ENCODE measurements at regions not wholly inside any gene's neighbourhood (a gene's known extent, or its start where the extent isn't known, plus 50 kb on each side); places are given as distances from the start of the nearest gene placed in this dataset.

DNA sequence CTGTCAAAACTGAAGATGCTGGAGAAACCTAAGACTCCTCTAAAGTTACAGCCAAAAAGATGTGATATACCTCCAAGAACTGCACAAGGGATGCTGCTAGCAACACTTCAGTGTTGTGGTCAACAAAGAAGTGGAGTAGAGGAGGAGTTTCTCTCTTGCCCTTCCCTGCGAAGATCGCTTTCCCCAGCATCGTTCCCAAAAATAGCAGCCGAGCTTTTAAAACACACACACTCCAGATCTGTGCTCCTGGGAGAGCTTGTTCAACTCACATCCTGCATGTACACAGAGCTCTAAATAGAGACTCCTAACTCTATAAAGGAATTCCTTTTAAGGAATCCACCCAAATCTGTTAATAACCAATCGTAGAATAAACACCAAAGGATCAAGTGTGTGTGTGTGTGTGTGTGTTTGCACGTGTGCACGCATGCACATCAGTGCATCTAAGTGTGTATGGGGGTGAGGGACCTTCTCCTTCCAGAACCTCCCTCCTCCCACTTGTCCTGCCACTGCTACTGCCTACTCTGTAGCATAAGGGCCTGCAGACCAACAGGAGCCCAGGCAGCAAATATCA is 58.5 kb downstream of the PSMG1 start:
- DNase-seq (ENCODE audit: low read depth in 3 of 3), result no peak

DNA sequence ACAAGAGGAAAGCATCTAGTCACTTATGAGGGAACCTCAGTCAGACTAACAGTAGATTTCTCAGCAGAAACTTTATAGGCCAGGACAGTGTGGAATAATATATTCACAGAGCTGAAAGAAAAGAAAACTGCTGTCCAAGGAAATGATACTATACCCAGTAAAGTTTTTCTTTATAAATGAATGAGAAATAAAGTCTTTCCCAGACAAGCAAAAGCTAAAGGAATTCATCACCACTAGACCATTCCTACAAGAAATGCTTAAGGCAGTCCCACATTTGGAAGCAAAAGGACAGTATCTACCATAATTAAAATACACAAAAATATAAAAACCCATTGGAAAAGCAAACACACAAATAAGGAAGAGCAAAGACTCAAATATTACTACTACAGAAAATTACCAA is 59.9 kb downstream of the PSMG1 start:
- no peak for DNase-seq (ENCODE audit: low read depth in 3 of 3)

DNA sequence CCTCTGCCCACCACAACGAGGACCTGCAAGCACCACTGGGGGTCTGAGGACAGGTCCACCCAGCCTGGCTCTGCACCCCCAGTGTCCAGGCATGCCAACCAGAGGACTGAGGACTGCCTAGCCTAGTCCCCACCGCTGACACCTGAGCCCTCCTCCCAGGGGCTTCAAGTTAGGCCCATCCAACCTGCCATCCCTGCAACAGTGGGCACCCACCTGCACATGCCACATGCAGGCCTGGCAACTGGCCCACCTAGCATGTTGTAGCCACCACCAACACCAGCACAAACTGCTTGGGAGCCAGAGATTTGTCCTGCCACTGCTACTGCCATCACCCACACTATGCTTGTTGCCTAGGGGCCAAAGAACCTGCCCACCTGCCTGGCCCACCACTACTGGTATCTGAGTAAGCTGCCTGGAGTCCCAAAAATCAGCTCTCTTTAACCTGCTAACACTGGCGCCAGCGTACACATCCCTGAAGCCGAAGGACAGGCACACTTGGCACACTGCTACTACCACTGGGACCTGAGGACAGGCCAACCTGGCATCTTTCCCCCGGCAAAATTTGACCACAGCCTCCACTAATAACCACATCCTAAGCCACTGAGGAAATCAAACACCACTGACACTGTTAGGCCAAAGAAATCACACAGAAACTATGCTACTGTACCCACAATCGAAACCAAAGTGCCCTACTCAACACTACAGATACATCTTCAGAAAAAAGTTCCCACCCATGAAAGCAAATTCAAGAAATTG is 61.5 kb downstream of the PSMG1 start:
- DNase-seq (ENCODE audit: low read depth in 3 of 3), result no peak

DNA sequence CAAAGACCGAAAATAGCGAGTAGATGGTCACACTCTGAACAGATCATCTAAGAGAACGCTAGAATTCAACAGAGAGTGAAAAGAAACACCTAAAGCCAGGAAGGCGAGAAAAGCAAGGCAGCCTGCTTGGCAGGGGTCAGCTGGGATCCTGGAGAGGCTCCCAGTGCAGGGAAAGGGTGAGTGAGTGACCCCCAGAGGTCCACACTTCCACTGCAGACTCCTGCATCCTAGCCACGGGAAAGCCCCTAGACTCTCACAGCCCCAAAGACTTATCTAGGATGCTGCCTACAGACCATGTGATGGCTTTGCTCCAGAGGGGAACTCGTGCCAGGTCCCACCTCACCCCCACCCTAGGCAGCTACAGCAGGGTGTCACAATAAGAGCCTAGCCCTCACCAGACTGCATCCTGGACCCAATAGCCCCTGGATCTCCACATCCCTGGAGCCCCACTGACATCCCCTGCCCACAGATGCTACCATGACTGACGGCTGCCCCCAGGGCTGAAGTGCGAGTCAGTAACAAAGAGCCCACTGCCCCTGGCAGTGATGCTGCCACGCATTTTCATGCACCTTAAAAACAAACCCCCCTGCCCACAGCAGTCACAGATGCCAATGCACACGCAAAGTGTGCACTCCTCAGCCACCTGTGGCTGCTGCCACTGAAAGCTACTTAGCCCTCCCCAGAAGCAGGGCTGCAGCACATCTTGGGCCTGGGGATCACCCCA is 62.2 kb downstream of the PSMG1 start:
- no peak for DNase-seq (ENCODE audit: low read depth in 3 of 3)

DNA sequence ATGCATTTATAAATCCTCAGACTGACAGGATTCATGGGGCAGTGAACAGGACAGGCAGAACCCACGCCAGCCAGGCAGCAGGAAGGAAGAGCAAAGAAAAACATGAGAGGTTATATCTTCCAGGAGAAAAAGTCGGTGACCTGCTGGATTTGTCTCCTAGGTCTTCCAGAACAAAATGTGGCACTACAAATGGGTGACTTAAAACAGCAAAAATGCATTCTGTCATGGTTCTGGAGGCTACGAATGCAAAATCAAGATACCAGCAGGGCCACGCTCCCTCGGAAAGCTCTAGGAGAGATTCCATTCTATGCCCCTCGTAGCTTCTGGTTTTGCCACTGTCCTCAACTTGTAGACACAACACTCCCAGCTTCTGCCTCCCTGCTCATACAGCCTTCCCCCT is 63.4 kb downstream of the PSMG1 start:
- DNase-seq (ENCODE audit: low read depth in 3 of 3), result no peak

DNA sequence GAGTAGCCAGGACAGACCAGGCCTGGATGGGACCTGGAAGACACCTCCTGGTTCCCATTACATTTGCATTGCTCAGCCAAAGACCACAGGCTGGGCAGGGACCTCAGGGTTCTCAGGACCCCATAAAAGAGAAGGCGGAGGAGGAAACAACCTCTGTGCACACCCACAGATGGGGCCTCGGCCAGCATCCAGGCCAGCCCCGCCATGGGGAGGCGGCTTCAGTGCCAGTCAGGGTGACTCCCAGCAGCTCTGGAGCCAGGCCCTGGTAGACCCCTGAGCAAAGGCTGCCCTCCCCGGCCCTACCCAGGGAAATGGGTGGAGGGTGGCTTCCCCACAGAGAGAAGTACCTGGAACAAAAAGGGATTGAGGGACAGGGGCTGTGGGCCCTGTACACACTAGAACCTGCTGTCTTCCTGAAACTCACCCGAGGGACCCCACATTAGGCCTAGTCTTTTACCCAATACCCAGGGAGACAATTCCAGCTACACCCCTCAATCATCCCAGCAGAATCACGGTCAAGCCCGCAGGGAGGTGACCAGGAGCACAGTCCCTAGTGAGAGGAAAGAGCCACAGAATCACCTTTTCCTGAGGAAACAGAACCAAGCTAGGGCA is 64.5 kb downstream of the PSMG1 start:
- no peak for DNase-seq (ENCODE audit: low read depth in 3 of 3)

DNA sequence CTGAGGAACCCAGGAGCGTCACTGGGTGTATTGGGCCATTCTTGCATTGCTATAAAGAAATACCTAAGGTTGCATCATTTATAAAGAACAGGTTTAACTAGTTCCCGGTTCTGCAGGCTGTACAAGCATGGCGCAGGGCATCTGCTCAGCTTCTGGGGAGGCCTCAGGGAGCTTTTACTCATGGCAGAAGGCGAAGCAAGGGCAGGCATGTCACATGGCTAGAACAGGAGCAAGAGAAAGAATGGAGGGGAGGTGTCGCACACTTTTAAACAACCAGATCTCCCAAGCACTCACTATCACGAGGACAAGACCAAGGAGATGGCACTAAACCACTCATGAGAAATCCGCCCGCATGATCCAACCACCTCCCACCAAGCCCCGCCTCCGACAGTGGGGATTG is 65.2 kb downstream of the PSMG1 start:
- no peak for DNase-seq (ENCODE audit: low read depth in 3 of 3)

DNA sequence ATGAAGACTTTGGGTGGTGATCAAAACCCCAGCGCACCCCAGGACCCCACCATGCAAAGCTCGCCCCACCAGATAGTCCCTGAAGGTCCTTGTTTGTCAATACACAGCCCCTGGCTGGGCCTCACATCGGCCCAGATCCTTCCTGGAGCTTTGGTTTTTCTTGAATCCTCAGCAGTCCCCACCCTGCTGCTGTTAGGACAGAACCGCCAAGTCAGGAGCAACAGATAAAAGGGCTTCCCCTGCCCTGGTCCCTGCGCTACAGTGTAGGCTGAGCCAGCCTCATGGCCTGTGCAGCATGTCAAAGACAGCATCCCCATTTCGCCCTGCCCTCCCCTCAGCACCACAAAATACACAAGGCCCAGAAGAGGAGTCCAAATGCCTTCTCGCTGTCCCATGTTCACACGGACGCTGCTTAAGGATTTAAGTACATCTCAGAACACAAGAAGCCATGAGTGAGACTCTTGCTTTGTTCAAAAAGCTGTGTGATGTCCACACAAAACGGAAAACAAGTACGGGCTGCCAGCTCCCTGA is 65.7 kb downstream of the PSMG1 start:
- DNase-seq (ENCODE audit: low read depth in 3 of 3), result no peak

DNA sequence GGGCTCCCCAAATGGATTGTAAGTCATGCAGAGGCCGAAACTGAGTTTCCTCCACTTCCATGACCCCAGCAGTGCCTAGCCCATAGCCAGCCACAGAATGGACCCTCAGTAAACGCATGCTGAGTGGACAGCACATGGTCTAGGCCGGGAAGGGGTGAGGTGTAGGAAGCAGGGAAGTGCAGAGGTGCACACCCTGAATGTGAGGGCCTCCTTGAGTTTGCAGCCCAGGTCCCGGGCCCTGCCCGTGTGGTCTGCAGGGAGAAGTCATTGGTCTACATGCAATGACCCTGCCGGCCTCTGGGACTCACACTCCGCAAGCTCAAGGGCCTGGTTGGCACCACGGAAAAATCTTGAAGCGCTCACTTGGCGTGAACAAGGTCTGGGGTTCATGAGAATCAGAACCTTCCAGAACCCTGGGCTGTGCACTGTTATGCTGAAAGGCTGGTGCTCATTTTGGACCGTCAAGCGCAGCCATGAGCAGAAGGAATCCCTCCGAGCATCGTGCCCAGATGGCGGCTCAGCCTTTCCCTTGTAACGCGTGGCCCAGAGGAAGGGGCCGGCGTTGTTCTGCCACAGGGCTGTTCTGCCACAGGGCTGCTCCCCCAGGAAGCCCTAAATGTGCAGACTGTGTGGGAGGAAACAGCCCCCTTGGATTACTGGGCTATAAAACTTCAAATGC is 66.4 kb downstream of the PSMG1 start:
- no peak for DNase-seq (ENCODE audit: low read depth in 3 of 3)

DNA sequence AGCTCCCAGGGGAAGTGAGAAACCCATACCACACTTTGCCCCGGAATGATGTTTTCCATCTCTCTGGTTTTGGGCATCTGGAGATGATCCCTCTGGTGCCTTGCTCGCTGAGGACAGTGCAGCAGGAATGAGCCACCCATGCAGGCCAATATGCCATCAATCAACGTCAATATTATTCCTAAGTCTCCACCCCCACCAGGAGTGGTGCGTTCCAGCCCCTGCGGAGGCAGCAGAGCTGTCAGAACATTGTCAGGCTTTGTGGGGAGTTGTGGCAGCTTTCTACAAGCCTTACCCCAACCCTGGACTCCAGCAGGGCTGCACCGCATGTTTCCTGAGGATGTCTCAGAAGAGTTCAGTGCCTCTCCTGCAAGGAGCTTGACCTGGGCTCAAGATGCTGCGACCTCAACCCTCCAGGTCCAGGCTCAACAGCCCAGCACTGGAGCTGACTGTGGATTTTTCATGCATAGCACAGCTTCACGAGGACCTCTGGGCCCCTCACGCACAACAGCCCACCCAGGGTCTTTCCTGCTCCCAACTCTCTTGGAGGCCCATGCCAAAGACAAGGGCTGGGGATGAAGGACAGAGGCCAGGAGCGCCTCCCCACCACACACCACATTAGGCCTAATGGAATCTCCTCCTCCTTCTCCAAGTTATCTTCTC is 67.5 kb downstream of the PSMG1 start:
- no peak for DNase-seq (ENCODE audit: low read depth in 3 of 3)

DNA sequence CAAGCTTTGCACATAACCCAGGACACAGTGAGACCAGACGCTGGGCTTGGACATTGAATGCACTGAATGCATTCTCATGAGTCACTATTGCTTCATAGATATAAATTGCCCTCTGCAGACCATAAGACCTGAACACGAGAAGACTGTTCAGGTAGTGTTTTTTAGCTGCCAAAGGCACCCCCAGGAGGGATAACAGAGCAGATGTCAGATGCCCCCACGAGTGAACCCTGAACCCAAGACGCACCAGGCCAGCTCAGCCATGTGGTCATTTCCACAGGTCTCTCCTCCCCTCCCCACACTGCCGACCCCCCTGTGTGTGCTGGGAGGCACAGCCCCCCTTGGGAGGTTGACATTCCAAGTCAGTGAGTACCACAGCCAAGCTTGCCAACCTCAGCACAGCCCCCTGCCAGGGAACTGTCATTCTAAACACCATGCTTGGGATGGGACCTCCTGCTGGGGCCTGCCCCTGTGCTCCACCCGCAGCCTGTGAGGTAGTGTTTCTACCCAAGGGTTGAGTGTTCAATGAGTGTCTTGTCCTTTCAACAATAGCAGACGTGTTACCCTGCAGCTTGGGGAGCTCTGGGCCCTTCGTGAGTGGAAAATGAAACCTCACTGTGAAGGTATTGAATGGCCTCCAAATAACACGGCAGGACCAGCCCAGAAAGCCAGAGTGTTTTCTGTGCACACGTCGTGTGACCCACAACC is 68.2 kb downstream of the PSMG1 start:
- no peak for DNase-seq (ENCODE audit: low read depth in 3 of 3)

DNA sequence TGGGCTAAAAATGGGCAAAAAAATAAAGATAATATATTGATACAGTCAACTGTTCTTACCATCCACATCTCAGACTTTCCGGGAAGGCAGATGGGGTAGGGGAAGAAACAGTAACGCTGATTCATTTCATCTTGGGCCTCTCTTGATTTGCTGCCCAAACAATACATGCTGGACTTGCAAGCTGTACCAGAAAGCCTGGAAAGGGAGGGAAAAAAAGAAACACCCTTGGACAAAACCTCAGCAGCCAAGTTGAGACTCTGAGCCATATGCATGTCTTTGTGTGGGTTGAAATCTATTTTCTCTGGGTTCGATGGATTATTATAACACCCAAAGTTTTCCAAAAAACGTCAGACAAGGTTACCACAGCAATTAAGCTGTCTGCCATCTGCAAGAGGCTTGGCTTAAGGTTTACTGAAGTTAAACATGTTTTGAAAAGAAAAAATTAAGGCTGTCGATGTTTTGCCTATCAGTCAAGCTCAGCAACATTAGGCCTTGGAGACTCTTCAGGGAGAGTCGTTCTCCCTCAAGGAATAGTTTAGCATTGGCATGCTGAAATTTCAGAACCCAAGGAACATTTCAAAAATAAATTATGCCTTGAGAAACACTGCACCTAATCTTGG is 71.2 kb downstream of the PSMG1 start:
- DNase-seq (ENCODE audit: low read depth in 3 of 3), result no peak

DNA sequence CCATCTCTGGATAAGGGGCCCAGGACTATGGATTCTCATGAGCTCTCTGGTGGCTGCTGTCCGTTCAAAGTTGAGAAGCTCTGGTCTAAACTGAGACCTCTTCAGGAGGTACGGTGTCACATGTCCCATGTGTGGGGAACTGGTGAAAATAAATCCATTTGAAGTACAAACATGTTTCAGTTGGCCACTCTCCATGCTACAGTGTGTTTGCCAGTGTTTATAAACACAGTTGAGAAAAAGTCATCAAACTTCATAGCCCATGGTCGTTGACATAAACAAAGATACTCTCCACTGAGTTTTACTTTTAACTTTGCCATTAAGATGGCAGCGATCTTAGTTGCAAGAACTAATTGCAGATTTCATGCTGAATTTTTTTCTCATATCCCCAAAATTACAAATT is 72.8 kb downstream of the PSMG1 start:
- DNase-seq (ENCODE audit: low read depth in 3 of 3), result no peak

DNA sequence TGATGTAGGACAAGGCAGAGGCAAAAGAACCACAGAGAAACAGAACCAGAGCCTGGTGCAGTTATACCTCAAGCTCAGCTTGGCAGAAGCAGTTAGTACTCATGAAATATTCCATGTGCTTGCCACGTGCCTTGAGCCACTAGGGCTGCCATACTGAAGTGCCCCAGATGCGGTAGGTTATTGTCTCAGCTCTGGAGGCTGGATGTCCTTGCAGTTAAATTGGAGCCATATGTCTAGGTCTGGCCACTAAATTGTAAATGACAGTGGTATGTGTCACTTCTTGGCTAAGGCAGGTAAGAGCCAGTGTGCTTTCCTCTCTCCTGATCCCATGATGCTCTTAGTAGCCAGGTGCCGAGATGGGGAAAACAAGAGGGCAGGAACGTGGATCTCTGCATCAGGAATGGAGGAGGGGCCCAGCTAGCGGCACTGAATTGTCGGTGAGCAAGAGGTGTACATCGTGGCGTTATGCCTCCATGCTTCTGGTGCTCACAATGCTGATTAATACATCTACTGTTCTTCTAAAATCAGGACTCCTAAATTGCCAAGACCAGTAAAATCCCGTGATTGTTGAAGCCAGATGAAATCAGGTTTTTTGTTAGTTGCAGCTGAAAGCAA is 73.5 kb downstream of the PSMG1 start:
- DNase-seq (ENCODE audit: low read depth in 3 of 3), result no peak

DNA sequence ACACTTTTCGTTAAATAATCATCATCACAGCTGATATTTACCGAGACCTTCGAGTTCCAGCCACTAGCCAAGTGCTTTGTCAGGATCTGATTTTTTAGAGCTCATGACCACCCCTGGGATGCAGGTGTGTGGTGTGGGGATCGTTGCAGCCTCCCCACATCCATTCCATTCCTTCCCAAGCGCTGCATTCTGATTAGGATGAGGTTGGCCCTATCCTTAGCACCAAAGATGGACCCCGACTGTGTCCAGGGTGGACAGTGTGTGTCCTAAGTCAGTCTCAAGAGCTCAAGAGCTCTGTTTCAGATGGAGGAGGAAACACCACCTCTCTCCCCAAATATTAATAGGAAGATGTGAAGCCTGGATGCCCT is 74.1 kb downstream of the PSMG1 start:
- no peak for DNase-seq (ENCODE audit: low read depth in 3 of 3)

DNA sequence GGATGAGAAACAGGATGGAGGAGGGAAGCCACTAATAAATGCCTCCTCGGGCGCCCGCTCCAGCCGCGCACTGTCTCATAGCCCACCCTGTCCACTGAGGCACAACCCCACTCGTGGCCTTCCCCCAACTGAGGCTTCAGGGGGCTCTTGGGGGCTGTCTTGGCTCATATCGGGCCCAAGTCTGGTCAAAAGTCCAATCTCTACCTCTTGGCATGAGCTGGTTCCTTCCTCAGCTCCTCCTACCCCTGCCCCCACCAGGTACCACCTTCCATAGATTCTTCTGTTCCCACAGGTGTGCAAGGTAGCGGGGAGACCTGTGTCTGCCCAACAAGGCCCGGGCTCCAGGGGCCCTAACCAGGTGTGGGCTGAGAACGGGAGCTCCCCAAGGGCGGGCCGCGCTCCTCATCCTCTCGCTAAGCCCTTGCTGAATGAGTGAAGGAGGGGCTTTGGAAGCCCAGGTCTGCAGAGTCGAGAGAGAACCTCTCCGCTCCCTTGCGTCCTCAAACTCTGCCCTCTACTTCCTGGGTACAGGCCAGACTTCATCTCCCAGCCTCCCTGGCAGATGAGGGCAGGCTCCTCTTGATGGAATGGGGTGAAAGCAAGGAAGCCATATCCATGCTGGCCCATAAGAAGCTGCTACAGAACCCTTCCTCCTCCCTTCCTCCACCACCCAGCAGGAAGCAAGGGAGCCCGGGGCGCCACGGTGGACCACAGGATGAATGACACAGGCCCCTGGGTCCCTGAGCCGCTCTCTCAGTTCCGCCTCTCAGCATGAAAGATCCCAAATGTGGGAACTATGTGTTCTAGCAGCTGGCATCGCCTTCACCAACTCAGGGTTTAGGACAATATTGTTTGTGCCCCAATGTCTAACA is 74.7 kb downstream of the PSMG1 start:
- no peak for DNase-seq (ENCODE audit: low read depth in 3 of 3)

DNA sequence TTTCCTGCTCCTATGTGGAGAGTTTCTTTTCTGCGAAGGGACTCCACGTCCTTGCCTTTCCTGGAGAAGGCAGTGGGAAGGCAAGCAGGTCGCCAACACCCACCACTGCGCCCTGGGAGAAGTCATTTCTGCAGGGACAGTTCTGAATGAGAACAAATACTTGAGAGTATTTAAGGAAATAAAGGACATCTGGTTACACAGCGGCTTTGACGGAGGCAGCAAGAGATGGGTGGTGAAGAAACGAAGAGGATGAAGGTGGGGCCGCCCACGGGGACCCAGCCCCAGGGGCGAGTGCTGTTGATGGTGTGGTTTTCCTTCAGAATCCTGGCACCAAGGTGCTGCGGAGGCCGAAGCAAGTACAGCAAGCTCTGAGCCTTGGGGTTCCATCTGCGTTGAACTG is 75.5 kb downstream of the PSMG1 start:
- no peak for DNase-seq (ENCODE audit: low read depth in 3 of 3)

DNA sequence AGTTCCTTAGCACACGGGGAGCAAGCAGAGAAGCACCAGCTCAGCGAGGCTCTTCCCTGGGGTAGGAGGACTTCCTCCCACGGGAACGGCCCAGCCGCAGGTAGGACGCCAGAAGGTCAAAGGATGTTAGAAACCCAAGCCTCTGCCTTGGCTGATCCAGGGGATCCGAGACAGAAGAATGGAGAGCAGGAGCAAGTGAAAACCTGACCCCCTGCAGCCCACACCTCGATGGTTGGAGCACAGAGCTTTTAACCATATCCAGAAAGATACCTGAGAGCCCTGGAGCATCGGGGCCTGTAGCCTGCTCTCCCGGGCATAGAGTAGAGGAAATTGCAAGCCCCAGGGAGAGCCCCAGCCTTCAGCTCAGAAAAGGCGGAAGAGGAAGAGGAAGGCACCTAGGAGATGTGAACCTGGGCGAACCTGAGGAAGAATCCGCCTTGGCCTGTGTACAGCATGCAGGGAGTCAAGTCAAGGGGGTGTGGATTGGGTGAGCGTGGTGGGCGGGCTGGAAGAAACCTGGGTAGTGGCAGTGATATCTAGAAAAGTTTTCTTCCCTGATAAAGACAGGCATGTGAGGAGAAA is 76.3 kb downstream of the PSMG1 start:
- no peak for DNase-seq (ENCODE audit: low read depth in 3 of 3)

DNA sequence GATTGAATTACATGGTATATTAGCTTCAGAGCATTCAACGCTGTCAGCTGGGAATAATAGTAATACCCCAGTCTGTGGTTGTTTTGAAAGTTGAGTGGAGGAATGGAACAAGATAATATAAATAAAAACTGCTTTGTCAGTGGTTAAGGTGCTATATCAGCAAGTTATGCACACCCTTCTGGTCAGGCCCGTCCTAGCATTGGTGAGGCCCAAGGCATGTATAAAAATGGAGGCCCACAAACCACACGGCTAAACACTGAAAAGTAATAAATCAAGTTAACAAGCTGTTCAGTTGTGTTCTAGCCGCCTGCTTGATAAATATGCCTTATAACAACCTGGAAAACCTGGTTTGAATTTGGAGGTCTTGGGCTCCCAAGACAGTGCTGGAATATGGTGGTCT is 77.4 kb downstream of the PSMG1 start:
- no peak for DNase-seq (ENCODE audit: low read depth in 3 of 3)
